GM12875 (cell line): ENCODE measurements at regions not wholly inside any gene's neighbourhood (a gene's known extent, or its start where the extent isn't known, plus 50 kb on each side); places are given as distances from the start of the nearest gene placed in this dataset.

Source experiments
- H3K4me3 ChIP-seq: one replicate; pipeline ENCODE4 v1.5.1; 2011; ENCODE audit warnings: low read depth, low read length, control low read depth
- CTCF ChIP-seq: IDR thresholded peaks from 2 replicates; pipeline ENCODE4 v1.5.1; 2011; ENCODE audit warnings: low read depth, mild to moderate bottlenecking, control low read depth, inconsistent platforms, low read length, moderate library complexity, borderline replicate concordance; ENCODE audit not compliant: insufficient read depth

- TF ChIP-seq CTCF = no peak
Observed at GRCh38 chr3:34686541-34686940, 888.1 kb downstream of the PDCD6IP start.

GRCh38 chr3:34687671-34688070 lies 889.2 kb downstream of the PDCD6IP start:
- no peak overlapping the region for H3K4me3 ChIP-seq

More at GRCh38 chr3:34686541-34686940, 888.1 kb downstream of the PDCD6IP start:
- H3K4me3 ChIP-seq = no peak overlapping the region

DNA sequence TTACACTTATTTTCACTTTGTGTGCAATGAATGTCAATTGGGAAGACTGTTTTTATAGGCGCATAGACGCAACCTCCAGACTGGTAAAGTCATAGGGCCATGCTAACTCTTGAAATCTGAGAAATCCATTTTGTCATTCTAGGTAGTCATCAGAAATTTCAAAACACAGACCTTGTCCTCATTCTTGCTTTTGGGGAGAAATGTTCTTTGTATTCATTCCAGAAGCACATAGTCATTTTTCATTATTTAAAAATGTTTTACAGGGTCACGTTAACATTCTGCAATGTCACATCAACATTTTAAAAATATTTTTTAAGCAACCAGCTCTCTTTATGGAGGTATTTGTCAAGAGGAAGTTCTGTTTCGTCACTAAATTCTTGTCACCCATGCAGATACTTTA lies 898.4 kb downstream of the PDCD6IP start:
- no peak for TF ChIP-seq CTCF
- no peak overlapping the region for H3K4me3 ChIP-seq

More at GRCh38 chr3:34687671-34688070, 889.2 kb downstream of the PDCD6IP start:
- no peak for TF ChIP-seq CTCF

GRCh38 chr3:34703053-34703452 lies 904.6 kb downstream of the PDCD6IP start:
- no peak overlapping the region for H3K4me3 ChIP-seq
- TF ChIP-seq CTCF = no peak

DNA sequence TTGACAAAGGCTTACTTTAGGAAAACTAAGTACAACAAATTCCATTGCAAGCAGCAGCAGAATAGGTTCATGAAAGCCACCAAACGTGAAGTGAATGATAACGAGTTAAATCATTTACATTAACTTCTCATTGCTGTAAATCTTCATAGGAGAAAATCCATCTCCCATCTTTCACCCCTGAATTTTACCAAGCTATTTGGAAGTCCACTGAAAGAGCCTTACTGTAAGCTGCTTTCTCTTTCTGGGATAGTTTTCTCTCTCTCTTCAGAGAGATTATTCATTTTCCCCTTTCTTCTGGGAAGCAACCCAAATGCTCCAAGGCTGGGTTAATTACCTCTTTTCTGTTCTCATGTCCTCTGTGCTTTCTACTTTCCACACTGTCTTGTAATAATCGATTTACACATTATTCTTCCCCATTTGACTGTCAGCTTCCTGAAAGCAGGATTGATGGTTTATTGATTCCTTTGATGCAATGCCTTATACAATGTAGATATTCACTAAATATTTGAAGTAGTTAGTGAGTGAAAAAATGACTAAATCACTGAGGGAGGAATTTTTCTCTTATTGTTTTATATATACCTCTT lies 914.3 kb upstream of the ARPP21 start:
- no peak overlapping the region for H3K4me3 ChIP-seq
- TF ChIP-seq CTCF = no peak

- no peak for TF ChIP-seq CTCF
- H3K4me3 ChIP-seq = no peak overlapping the region
Observed at GRCh38 chr3:34725774-34726173, 913.6 kb upstream of the ARPP21 start.

DNA sequence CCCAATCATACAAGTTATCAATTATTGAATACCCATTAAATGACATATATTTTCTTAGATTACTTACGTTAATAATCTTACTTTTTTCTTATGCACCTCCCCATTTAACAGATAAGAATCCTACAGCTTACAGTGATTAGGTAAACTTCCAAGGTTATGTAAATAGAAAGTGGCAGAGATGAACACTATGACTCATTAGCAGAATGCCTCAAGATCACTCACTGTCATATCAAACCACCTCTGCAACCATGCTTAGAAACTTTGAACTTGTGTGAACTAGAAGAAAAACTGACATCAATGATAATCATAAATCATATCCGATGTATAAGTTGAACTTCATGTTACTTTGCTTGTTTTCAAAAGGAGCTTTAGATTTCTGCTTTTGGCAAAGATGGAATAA lies 911.6 kb upstream of the ARPP21 start:
- no peak overlapping the region for H3K4me3 ChIP-seq
- no peak for TF ChIP-seq CTCF
